A549 (cell line): ENCODE measurements at regions not wholly inside any gene's neighbourhood (a gene's known extent, or its start where the extent isn't known, plus 50 kb on each side); places are given as distances from the start of the nearest gene placed in this dataset.

Experiments
- ATAC-seq, 2 experiments: fragments of 200-7000 bp in 1 of 2; fragments of >200 bp in 1 of 2; cut with Nextera tagmentation in 1 of 2; cut with Tn5 transposase in 1 of 2; 3 replicates each; pipeline versions ENCODE4 v1.8.0 to v1.9.1; 2018 to 2020; ENCODE audit warnings: mild to moderate bottlenecking in 1 of 2, moderate library complexity in 1 of 2
- CTCF ChIA-PET: fragments of 300-600 bp; sonication (Branson Sonifier 250); formaldehyde crosslinking; extraction: SDS; loops from one replicate; lab custom pipeline; 2021; ENCODE audit warnings: antibody characterized with exemption, inconsistent platforms; lab: Yijun Ruan, JAX
- POLR2A ChIA-PET: fragments of 350-600 bp; formaldehyde crosslinking; extraction: SDS; loops from one replicate; lab custom pipeline; 2021; ENCODE audit warnings: antibody characterized with exemption, inconsistent platforms; lab: Yijun Ruan, JAX
- DNase-seq, 2 experiments: peaks; one replicate each; pipeline versions ENCODE4 v3.0.0 to v3.0.0-alpha.2; 2011 to 2016; ENCODE audit warnings: low read depth in 1 of 2, low spot score in 1 of 2
- FAIRE-seq: peaks from 2 replicates; lab custom pipeline; 2011; peaks lifted over from hg19 to GRCh38; lab: Jason Lieb, UNC
- H3K27ac ChIP-seq, 2 experiments: fragments of >200 bp; sonication (Bioruptor Twin); formaldehyde crosslinking; 3 replicates each; pipeline ENCODE4 v1.5.1; 2016 to 2017
- H3K4me1 ChIP-seq: fragments of >200 bp; sonication (Bioruptor Twin); formaldehyde crosslinking; 3 replicates; pipeline ENCODE4 v1.6.1; 2016
- H3K4me2 ChIP-seq: fragments of >200 bp; sonication (Bioruptor Twin); formaldehyde crosslinking; 3 replicates; pipeline ENCODE4 v1.6.1; 2016
- H3K4me3 ChIP-seq: fragments of >200 bp; sonication (Bioruptor Twin); formaldehyde crosslinking; 3 replicates; pipeline ENCODE4 v1.5.1; 2016
- H3K9me3 ChIP-seq: fragments of >200 bp; sonication (Bioruptor Twin); formaldehyde crosslinking; 3 replicates; pipeline ENCODE4 v1.6.1; 2016
- BCL3 ChIP-seq: fragments of >200 bp; sonication (Bioruptor Twin); formaldehyde crosslinking; IDR thresholded peaks from 3 replicates; pipeline ENCODE4 v1.6.1; 2016
- CBX2 ChIP-seq: fragments of 200-600 bp; sonication (generic); IDR thresholded peaks from 2 replicates; pipeline ENCODE4 v1.6.1; 2016; ENCODE audit warnings: low read depth, mild to moderate bottlenecking, borderline replicate concordance
- EHF ChIP-seq: fragments of 250-450 bp; sonication (Bioruptor Pico); IDR thresholded peaks from 2 replicates; pipeline ENCODE4 v1.5.0; 2020; ENCODE audit warnings: mild to moderate bottlenecking
- EP300 ChIP-seq, 2 experiments: fragments of >200 bp; sonication (Bioruptor Twin); formaldehyde crosslinking; IDR thresholded peaks; 2 replicates in 1 of 2; 3 replicates in 1 of 2; pipeline ENCODE4 v1.6.1; 2016 to 2017
- FOXS1 ChIP-seq: fragments of 250-450 bp; sonication (Bioruptor Pico); IDR thresholded peaks from 2 replicates; pipeline ENCODE4 v1.5.0; 2020; ENCODE audit warnings: mild to moderate bottlenecking, moderate library complexity
- HOXB13 ChIP-seq: fragments of 250-450 bp; sonication (Bioruptor Pico); IDR thresholded peaks from 2 replicates; pipeline ENCODE4 v1.5.0; 2020; ENCODE audit warnings: low read depth, mild to moderate bottlenecking, moderate library complexity
- KDM1A ChIP-seq: fragments of 200-600 bp; sonication (generic); IDR thresholded peaks from 2 replicates; pipeline ENCODE4 v1.6.1; 2016; ENCODE audit warnings: low read depth, mild to moderate bottlenecking
- KDM5A ChIP-seq: fragments of 200-600 bp; sonication (generic); IDR thresholded peaks from 2 replicates; pipeline ENCODE4 v1.6.1; 2016; ENCODE audit warnings: antibody characterized with exemption, mild to moderate bottlenecking
- MAZ ChIP-seq: fragments of 150-350 bp; IDR thresholded peaks from 2 replicates; pipeline ENCODE4 v1.6.1; 2014; ENCODE audit warnings: antibody characterized with exemption, low read depth, low read length, borderline replicate concordance
- MYC ChIP-seq: IDR thresholded peaks from 2 replicates; pipeline ENCODE4 v1.6.1; 2012; ENCODE audit warnings: mild to moderate bottlenecking, inconsistent platforms, low read length, improper control_type of control experiment, borderline replicate concordance
- PHF8 ChIP-seq: fragments of 200-600 bp; sonication (generic); IDR thresholded peaks from 2 replicates; pipeline ENCODE4 v1.6.1; 2016; ENCODE audit warnings: low read depth, mild to moderate bottlenecking, antibody characterized with exemption, moderate library complexity, borderline replicate concordance
- POLR2A ChIP-seq: IDR thresholded peaks from 2 replicates; pipeline ENCODE4 v1.6.1; 2012; ENCODE audit warnings: mild to moderate bottlenecking, low read length
- POLR2AphosphoS2 ChIP-seq: conservative IDR thresholded peaks from 2 replicates; pipeline ENCODE4 v1.6.1; 2012; ENCODE audit warnings: low read length, improper control_type of control experiment, inconsistent platforms
- RARB ChIP-seq: fragments of 250-450 bp; sonication (Bioruptor Pico); IDR thresholded peaks from 2 replicates; pipeline ENCODE4 v1.8.0; 2021; ENCODE audit warnings: mild to moderate bottlenecking, moderate library complexity
- RCOR1 ChIP-seq: fragments of 150-350 bp; IDR thresholded peaks from 2 replicates; pipeline ENCODE4 v1.6.1; 2014; ENCODE audit warnings: antibody characterized with exemption, low read length, low read depth
- RFX5 ChIP-seq: fragments of 450-650 bp; IDR thresholded peaks from 2 replicates; pipeline ENCODE4 v1.7.1; 2014; ENCODE audit warnings: antibody characterized with exemption, mild to moderate bottlenecking, moderate library complexity
- RNF2 ChIP-seq: fragments of 200-600 bp; sonication (generic); IDR thresholded peaks from 2 replicates; pipeline ENCODE4 v1.6.1; 2016; ENCODE audit warnings: low read depth, mild to moderate bottlenecking, antibody characterized with exemption, moderate library complexity, borderline replicate concordance
- SREBF2 ChIP-seq: fragments of 450-650 bp; IDR thresholded peaks from 2 replicates; pipeline ENCODE4 v1.6.1; 2014; ENCODE audit warnings: mild to moderate bottlenecking, moderate library complexity
- TFCP2L1 ChIP-seq: fragments of 250-450 bp; sonication (Bioruptor Pico); IDR thresholded peaks from 2 replicates; pipeline ENCODE4 v1.5.0; 2021; ENCODE audit warnings: mild to moderate bottlenecking
- TP53 ChIP-seq: fragments of 250-450 bp; sonication (Bioruptor Pico); IDR thresholded peaks from 2 replicates; pipeline ENCODE4 v1.5.0; 2021; ENCODE audit warnings: mild to moderate bottlenecking, moderate library complexity
- ZC3H11A ChIP-seq: fragments of 450-650 bp; IDR thresholded peaks from 2 replicates; pipeline ENCODE4 v1.6.1; 2014; ENCODE audit warnings: antibody characterized with exemption, mild to moderate bottlenecking
- ZFP36 ChIP-seq: fragments of 450-650 bp; IDR thresholded peaks from 2 replicates; pipeline ENCODE4 v1.6.1; 2014; ENCODE audit warnings: borderline replicate concordance; ENCODE audit not compliant: partially characterized antibody
- ZNF302 ChIP-seq: fragments of 250-450 bp; sonication (Bioruptor Pico); IDR thresholded peaks from 2 replicates; pipeline ENCODE4 v1.9.0; 2021; ENCODE audit warnings: inconsistent platforms, mild to moderate bottlenecking, moderate library complexity
- ZSCAN20 ChIP-seq: fragments of 250-450 bp; sonication (Bioruptor Pico); IDR thresholded peaks from 2 replicates; pipeline ENCODE4 v1.8.0; 2022; ENCODE audit warnings: mild to moderate bottlenecking, moderate library complexity
- WGBS: methylation state at CpG from one replicate; pipeline ENCODE4 v1.1.6; 2017; ENCODE audit errors: missing lambda C conversion rate; 5-methylcytosine and 5-hydroxymethylcytosine counted together
- TF ChIP-seq, protein P1 (sequence below): IDR thresholded peaks from 2 replicates; pipeline ENCODE4 v1.6.1; 2012
- TF ChIP-seq, protein P2 (sequence below): fragments of 200-600 bp; sonication (generic); IDR thresholded peaks from 2 replicates; pipeline ENCODE4 v1.6.1; 2016; ENCODE audit warnings: antibody characterized with exemption, mild to moderate bottlenecking, moderate library complexity
- TF ChIP-seq, protein P3 (sequence below): fragments of >200 bp; sonication (Bioruptor Twin); formaldehyde crosslinking; IDR thresholded peaks from 3 replicates; pipeline ENCODE4 v1.5.1; 2016

- FAIRE-seq, result no peak
- H3K4me3 ChIP-seq, result no peak overlapping the region
- ChIA-PET POLR2A (no interaction called here), CTCF (no interaction called here)
- no peak for TF ChIP-seq CBX2
- TF ChIP-seq, protein P1, sequence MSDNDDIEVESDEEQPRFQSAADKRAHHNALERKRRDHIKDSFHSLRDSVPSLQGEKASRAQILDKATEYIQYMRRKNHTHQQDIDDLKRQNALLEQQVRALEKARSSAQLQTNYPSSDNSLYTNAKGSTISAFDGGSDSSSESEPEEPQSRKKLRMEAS, result no peak
- TF ChIP-seq HOXB13 (CRISPR knock-in tag), result no peak
- TF ChIP-seq, protein P2, sequence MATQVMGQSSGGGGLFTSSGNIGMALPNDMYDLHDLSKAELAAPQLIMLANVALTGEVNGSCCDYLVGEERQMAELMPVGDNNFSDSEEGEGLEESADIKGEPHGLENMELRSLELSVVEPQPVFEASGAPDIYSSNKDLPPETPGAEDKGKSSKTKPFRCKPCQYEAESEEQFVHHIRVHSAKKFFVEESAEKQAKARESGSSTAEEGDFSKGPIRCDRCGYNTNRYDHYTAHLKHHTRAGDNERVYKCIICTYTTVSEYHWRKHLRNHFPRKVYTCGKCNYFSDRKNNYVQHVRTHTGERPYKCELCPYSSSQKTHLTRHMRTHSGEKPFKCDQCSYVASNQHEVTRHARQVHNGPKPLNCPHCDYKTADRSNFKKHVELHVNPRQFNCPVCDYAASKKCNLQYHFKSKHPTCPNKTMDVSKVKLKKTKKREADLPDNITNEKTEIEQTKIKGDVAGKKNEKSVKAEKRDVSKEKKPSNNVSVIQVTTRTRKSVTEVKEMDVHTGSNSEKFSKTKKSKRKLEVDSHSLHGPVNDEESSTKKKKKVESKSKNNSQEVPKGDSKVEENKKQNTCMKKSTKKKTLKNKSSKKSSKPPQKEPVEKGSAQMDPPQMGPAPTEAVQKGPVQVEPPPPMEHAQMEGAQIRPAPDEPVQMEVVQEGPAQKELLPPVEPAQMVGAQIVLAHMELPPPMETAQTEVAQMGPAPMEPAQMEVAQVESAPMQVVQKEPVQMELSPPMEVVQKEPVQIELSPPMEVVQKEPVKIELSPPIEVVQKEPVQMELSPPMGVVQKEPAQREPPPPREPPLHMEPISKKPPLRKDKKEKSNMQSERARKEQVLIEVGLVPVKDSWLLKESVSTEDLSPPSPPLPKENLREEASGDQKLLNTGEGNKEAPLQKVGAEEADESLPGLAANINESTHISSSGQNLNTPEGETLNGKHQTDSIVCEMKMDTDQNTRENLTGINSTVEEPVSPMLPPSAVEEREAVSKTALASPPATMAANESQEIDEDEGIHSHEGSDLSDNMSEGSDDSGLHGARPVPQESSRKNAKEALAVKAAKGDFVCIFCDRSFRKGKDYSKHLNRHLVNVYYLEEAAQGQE, result no peak
- no peak for TF ChIP-seq TFCP2L1
- TF ChIP-seq EP300 (IDR thresholded peaks at IDR 0.05), result no peak
- no peak for TF ChIP-seq KDM1A
- no peak for TF ChIP-seq ZFP36
- TF ChIP-seq MAZ, result no peak
- no peak for TF ChIP-seq KDM5A
- TF ChIP-seq SREBF2, result no peak
- TF ChIP-seq BCL3, result no peak
- TF ChIP-seq MYC, result no peak
- no peak for TF ChIP-seq FOXS1 (CRISPR knock-in tag)
- no peak for TF ChIP-seq ZSCAN20
- no peak for TF ChIP-seq RNF2
- no peak for TF ChIP-seq PHF8
- TF ChIP-seq POLR2AphosphoS2, result no peak
- no peak for TF ChIP-seq TP53
- no peak for TF ChIP-seq ZNF302
- no peak for DNase-seq
- WGBS, result 8% methylated on average over 1 of the region's 1 CpG
- ATAC-seq, result no peak
- H3K27ac ChIP-seq, result no peak overlapping the region
- H3K4me1 ChIP-seq, result no peaks in the 10 kb centered on the region
- H3K4me2 ChIP-seq, result no peak overlapping the region
- no peaks in the 10 kb centered on the region for H3K9me3 ChIP-seq
Measured at GRCh38 chr12:90675106-90675505, 279.9 kb downstream of the CCER1 start.

DNA sequence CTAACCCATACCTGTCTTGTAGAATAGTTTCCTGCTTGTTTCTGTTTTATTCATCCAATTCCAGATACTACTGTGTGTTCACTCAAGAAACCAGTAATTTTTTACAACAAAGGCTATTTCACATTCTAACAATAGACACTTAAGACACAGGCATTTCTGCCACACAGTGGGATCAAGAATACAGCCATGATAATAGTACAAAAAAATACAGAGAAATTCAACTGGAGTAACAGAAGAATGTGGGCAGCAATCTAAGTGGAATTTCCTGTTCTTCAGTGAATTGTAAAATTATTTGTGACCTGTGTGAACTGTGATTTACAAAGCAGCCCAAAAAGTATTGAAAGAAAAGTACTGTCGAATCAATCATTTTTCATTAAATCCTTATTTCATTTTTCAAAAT, 282.9 kb downstream of the CCER1 start:
- TF ChIP-seq, protein P3, sequence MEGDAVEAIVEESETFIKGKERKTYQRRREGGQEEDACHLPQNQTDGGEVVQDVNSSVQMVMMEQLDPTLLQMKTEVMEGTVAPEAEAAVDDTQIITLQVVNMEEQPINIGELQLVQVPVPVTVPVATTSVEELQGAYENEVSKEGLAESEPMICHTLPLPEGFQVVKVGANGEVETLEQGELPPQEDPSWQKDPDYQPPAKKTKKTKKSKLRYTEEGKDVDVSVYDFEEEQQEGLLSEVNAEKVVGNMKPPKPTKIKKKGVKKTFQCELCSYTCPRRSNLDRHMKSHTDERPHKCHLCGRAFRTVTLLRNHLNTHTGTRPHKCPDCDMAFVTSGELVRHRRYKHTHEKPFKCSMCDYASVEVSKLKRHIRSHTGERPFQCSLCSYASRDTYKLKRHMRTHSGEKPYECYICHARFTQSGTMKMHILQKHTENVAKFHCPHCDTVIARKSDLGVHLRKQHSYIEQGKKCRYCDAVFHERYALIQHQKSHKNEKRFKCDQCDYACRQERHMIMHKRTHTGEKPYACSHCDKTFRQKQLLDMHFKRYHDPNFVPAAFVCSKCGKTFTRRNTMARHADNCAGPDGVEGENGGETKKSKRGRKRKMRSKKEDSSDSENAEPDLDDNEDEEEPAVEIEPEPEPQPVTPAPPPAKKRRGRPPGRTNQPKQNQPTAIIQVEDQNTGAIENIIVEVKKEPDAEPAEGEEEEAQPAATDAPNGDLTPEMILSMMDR, result no peak
- TF ChIP-seq EHF (CRISPR knock-in tag) (no peak), RARB (no peak), KDM1A (no peak), TP53 (no peak), RCOR1 (no peak), RFX5 (no peak), ZC3H11A (no peak), POLR2A (no peak)
- Histone ChIP-seq H3K4me1 (no peaks in the 10 kb centered on the region), H3K9me3 (no peaks in the 10 kb centered on the region), H3K27ac (no peak overlapping the region), H3K4me2 (no peak overlapping the region), H3K4me3 (no peak overlapping the region)
- DNase-seq, result no peak
- FAIRE-seq, result no peak
- ATAC-seq, result no peak
- ChIA-PET POLR2A (no interaction called here), CTCF (no interaction called here)
- 49% methylated on average over 1 of the region's 1 CpG for WGBS
